NCI-H345 treated with DMSO at 0.1 percent for 48 hours (cell line): ENCODE measurements at regions not wholly inside any gene's neighbourhood (a gene's known extent, or its start where the extent isn't known, plus 50 kb on each side); places are given as distances from the start of the nearest gene placed in this dataset.
A peak's percentile ranks its signal among the peaks of the same experiment; 100 is the strongest.
"Not testable (repeated sequence)": the region's sequence is repeated elsewhere in the genome, so short reads cannot be mapped to it uniquely, and the experiment has no call there.

ENCODE experiments used
- DNase-seq: peaks from one replicate; lab custom pipeline; 2025; ENCODE audit not compliant: unreplicated experiment; lab: John Stamatoyannopoulos, UW

DNA sequence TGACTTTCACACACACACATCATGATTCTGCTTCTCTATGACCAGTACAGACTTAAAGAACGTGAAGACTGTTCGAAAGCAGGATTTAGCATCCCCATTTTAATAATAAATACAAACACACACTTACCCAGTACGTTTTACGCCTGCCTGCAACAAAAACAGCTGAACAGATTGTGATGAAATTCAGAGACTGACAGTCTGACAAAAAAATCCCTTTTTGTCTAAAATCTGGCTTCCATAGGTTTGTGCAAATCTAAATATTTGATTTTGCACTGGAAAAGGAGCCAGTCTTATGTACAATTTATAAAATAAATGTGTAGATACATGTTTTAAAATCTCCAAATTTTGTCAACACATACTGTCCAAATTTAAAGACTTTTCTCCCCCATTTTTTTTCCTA, 630.7 kb downstream of the ZEB2 start:
- DNase-seq = no peak

- no peak for DNase-seq
These were observed 634.5 kb downstream of the ZEB2 start for GRCh38 chr2:143885461-143885860.

GRCh38 chr2:143881246-143881645, 638.7 kb downstream of the ZEB2 start:
- DNase-seq = peak; percentile 97

DNA sequence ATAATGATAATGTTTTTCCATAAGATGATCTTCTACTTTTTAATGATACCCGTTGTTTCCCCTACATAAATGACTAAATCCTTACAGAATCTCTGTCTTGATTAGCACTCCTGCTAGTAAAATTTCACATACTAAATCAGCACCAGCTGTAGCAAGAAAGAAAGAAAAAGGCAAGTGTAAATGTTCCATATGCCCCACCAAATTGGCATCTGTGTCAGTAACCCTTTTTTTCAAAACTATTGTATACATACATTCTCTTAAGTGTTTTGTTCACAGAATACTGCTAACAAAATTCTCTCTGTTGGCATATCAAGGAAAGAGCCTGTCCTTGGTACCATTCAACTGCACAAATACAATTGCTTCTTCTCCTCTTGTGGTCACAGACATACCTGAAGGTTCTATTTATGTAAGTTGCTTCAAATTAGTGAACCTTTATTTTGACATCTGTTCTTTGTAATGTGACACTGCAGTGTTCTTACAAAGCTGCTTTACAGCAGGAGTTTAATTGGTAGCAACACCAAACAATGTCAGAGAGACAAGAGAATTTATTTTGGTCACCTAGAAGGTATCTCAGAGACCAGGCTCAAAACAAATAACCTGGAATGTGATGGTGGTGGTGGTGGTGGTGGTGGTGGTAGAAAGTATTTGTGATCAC, 641.9 kb downstream of the ZEB2 start:
- peak; percentile 89 for DNase-seq

- DNase-seq = no peak
These were observed 642.9 kb downstream of the ZEB2 start for GRCh38 chr2:143877056-143877455.

DNA sequence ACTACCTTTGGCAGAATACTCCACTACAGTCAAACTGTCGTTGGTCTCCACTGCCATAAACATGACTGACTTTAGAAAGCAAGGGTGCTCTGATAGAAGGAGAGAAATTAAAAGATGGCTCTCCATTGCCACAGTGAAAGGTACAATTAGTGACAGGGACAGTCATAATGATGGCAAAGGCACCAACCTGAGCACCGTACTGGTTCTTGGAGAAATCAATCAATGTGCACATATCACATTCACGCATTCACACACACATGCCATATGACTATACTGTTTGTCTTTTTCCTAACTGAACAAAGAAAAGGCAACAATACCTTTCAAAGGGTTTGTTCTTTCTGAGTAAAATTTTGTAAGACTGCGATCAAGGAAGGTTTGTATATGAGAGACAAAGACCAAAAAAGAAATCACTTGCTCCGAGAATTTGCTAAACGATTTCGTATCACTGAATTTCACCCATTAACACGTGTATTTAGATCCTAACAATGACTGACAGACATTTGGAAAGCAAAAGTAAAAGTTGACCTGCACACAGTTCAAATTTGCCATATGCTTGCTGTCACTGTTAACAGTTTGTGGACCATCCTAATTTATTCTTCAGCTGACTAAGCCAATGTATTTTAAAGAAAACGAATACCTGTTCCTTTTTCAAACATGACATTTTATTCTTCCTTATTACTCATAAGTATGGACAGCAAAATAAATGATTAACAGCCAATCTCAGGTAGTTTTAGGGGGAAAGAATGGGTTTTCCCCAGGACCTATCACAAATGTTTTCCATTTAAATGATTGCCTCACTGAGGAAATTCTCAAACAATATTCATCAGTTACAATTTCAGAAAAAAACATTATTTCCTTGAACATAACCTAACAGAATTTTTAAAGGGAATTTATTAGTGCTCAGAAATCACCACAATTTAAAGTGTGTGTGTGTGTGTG, 644.4 kb downstream of the ZEB2 start:
- DNase-seq = no peak

DNA sequence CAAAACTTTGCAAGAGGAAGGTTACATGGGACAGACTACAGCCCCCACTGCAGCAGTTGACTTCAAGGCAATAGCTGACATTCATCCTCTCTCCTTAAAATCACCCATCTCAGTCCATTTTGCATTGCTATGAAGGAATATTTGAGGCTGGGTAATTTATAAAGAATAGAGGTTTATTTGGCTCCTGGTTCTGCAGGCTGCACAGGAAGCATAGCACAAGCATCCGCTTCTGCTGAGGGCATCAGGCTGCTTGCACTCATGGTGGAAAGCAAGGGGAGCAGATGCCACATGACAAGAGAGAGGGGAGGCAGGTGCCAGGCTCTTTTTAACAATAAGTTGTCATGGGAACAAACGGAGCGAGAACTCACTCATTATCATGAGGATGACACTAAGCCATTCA, 646.0 kb downstream of the ZEB2 start:
- DNase-seq = no peak

DNA sequence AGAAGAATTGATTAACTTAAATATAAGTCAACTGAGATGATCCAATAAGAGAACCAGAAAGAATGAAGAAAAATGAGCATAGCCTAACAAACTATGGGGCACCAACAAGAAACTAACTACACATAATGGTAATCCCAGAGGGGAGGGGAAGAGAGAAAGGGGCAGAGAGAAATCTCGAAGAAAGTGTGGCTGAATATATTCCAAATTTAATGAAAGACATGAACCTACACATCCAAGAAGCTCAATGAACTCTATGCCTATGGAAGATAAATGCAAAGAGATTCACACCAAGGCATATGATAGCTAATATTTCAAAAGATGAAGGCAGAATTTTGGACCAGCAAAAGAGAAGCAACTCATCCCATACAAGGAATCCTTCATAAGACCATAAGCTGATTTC, 649.2 kb downstream of the ZEB2 start:
- DNase-seq = no peak

DNA sequence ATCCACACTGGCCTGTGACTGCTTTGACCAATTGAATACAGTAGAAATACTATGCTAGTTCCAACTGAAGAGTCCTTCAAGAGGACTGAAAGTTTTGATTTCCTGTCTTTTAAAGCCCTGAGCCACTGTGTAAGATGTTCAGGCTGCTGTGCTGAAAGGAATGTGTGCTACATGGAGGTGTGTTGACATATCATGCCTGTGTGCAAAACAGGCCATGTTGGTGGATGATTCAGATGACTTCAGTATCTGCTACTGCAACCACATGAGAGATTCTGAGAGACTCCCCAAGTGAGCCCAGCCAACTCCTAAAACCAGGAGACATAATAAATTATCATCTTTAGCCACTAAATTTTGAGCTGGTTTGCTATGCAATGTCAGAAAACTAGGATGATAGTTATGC, 662.9 kb downstream of the ZEB2 start:
- no peak for DNase-seq

DNA sequence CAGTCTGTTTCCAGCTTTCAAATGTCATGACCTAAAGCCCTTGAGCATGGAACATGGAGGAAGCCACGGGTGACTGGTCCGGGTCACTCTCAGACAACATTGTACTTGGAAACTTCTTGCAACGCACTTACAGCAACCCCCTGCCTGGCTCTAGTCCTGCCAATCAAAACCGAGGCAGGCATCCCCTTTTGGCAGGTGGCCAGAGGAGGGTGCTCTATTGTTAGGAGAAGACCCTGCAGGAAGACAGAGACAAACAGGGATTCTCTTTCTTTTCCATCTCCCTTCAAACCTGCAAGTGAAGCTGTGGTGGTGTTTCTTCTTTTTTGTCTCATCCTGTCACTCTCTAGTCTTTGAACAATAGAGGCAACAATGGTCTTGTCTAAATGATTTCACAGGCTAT, 667.2 kb downstream of the ZEB2 start:
- DNase-seq = peak; percentile 61

DNA sequence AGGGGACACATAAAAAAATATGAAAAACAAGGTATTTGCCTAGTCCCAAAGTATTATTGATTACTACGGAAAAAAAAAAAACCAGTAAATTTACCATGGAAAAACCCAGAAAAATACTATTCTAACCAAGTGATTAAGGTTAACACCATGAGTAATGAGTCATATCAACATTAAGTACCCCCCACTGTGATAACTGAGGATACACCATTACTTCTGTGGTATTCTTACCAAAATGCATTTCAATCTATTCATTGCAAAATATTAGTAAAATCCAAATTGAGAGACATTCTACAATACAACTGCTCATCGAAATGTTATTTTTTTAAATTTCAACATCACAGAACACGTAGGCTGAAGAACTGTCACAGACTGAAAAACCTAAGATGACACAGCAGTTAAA, 669.8 kb downstream of the ZEB2 start:
- DNase-seq = no peak

- no peak for DNase-seq
These were observed 672.7 kb downstream of the ZEB2 start for GRCh38 chr2:143847257-143847656.

DNA sequence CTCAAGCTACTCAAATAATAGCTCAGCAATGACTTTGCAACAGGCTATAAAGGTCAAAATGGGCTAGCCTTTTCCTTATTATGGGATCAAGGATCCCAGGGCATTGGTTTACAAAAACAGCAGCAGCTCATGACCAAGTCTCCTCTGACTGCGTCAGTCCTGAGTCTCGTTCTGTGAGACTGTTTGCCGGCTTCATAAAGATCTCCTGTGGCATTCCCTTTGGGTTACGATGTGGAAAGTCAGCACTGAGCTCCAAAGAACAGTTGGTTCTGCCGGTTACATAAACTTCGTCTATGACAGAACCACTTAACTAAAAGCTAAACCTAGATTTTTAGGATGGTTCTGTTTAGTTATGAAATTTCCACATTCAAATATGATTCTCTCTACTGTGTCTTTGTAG, 674.9 kb downstream of the ZEB2 start:
- DNase-seq = no peak

GRCh38 chr2:143843686-143844085, 676.2 kb downstream of the ZEB2 start:
- no peak for DNase-seq

DNA sequence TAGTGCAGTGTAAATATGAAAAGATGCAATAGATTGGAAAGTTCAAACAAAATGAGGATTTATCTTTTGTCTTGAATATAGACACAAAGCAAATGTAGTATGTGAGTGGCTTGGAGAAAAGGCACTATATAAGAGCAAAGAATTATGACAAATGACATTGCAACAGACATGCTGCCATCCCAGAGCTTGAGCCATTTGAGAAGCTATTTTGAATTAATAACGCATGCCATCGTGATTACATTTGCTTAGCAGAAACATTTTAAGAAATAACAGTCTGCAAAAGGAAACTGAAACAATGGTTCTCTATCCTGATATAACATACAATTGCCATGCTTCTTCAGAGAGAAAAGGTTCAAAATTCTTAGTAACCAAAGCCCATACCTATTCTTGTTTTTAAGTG, 677.1 kb downstream of the ZEB2 start:
- DNase-seq = no peak

DNA sequence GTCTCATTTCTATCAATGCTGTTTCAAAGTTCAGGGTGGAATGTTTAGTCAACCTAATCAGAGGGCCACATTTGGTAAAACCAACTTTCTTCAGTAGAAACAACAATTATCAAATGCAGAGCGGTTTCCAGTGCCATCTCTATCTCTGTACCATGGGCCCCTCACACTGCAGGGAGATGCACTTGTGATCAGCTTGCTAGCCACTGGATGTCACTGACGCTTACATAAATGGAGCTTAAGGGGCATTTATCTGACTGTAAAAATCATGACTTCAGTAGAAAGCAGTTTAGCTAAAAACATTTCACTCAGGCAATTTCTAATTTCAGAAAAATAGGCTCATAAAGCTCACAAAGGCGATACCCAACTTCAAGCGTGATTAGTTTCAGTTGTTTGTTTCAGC, 678.0 kb downstream of the ZEB2 start:
- DNase-seq = no peak

- no peak for DNase-seq
These were observed 679.3 kb downstream of the ZEB2 start for GRCh38 chr2:143840601-143841000.

DNA sequence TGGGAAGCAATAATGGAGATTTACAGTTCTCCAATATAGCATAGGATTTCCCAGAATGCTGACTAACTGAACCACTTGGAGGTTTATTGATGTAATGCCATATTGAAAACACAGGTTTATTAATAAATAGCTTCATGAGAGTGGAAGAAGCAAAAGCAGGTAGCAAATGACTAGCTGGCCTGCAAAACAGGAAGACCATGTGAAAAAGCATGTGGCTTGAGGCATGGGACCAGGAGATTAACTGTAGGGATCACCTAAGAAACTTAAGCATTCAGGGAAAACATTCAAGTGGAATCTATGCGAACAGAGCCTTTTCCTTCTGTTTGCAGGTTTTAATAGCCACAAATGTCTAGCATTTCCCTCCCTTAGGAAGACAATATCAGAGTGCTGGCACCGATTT, 679.7 kb downstream of the ZEB2 start:
- no peak for DNase-seq

GRCh38 chr2:143839456-143839855, 680.5 kb downstream of the ZEB2 start:
- DNase-seq = no peak

GRCh38 chr2:143837055-143837454, 682.9 kb downstream of the ZEB2 start:
- DNase-seq = not testable (repeated sequence)

GRCh38 chr2:143835481-143835880, 684.4 kb downstream of the ZEB2 start:
- no peak for DNase-seq

- DNase-seq = no peak
These were observed 686.8 kb downstream of the ZEB2 start for GRCh38 chr2:143833015-143833660.
